MM.1S (cell line): ENCODE measurements at regions not wholly inside any gene's neighbourhood (a gene's known extent, or its start where the extent isn't known, plus 50 kb on each side); places are given as distances from the start of the nearest gene placed in this dataset.

Experiments
- DNase-seq: peaks from one replicate; pipeline ENCODE4 v3.0.0-alpha.2; 2015
- H2AFZ ChIP-seq: fragments of 300-600 bp; sonication (generic); 2 replicates; pipeline ENCODE4 v1.6.0; 2016; ENCODE audit warnings: antibody characterized with exemption, low read length
- H3F3A ChIP-seq: fragments of 300-600 bp; sonication (generic); 2 replicates; pipeline ENCODE4 v1.6.1; 2016; ENCODE audit warnings: mild to moderate bottlenecking, antibody characterized with exemption, low read length, moderate library complexity, mixed read lengths; ENCODE audit not compliant: insufficient read depth
- H3K27ac ChIP-seq: fragments of 300-600 bp; sonication (generic); 2 replicates; pipeline ENCODE4 v1.5.1; 2016; ENCODE audit warnings: mild to moderate bottlenecking, low read length
- H3K27me3 ChIP-seq: fragments of 300-600 bp; sonication (generic); replicated peaks from 2 replicates; pipeline ENCODE4 v1.6.0; 2016; ENCODE audit warnings: low read length; ENCODE audit not compliant: insufficient read depth
- H3K36me3 ChIP-seq: fragments of 300-600 bp; sonication (generic); replicated peaks from 2 replicates; pipeline ENCODE4 v1.6.1; 2016; ENCODE audit warnings: mild to moderate bottlenecking, low read length, mixed read lengths; ENCODE audit not compliant: insufficient read depth
- H3K4me1 ChIP-seq: fragments of 300-600 bp; sonication (generic); 2 replicates; pipeline ENCODE4 v1.6.1; 2016; ENCODE audit warnings: low read length, mixed read lengths
- H3K4me2 ChIP-seq: fragments of 300-600 bp; sonication (generic); 2 replicates; pipeline ENCODE4 v1.6.0; 2016; ENCODE audit warnings: low read depth, low read length
- H3K4me3 ChIP-seq: fragments of 300-600 bp; sonication (generic); 2 replicates; pipeline ENCODE4 v1.5.1; 2016; ENCODE audit warnings: low read length, mixed read lengths
- H3K79me2 ChIP-seq: fragments of 300-600 bp; sonication (generic); 2 replicates; pipeline ENCODE4 v1.6.1; 2016; ENCODE audit warnings: mixed run types, low read length, mixed read lengths
- H3K9ac ChIP-seq: fragments of 300-600 bp; sonication (generic); 2 replicates; pipeline ENCODE4 v1.6.1; 2016; ENCODE audit warnings: low read length, mixed read lengths
- H3K9me2 ChIP-seq: fragments of 300-600 bp; sonication (generic); replicated peaks from 2 replicates; pipeline ENCODE4 v1.6.1; 2016; ENCODE audit warnings: mild to moderate bottlenecking, low read length, mixed read lengths; ENCODE audit not compliant: insufficient read depth
- H3K9me3 ChIP-seq: fragments of 300-600 bp; sonication (generic); replicated peaks from 2 replicates; pipeline ENCODE4 v1.6.1; 2016; ENCODE audit warnings: mild to moderate bottlenecking, low read length, mixed read lengths; ENCODE audit not compliant: insufficient read depth
- H4K20me1 ChIP-seq: fragments of 300-600 bp; sonication (generic); 2 replicates; pipeline ENCODE4 v1.6.1; 2016; ENCODE audit warnings: mild to moderate bottlenecking, low read length, moderate library complexity, mixed read lengths; ENCODE audit not compliant: insufficient read depth
- CTCF ChIP-seq: fragments of 300-600 bp; sonication (generic); IDR thresholded peaks from 2 replicates; pipeline ENCODE4 v1.5.1; 2016; ENCODE audit warnings: antibody characterized with exemption, low read length, mixed read lengths
- EZH2 ChIP-seq: fragments of 300-600 bp; sonication (generic); optimal IDR thresholded peaks from 2 replicates; pipeline ENCODE3; 2017; ENCODE audit warnings: low read depth, mild to moderate bottlenecking, antibody characterized with exemption, low read length, mixed read lengths
- EZH2phosphoT487 ChIP-seq: fragments of 300-600 bp; sonication (generic); IDR thresholded peaks from 2 replicates; pipeline ENCODE4 v1.6.1; 2018; ENCODE audit warnings: antibody characterized with exemption, low read length

GRCh38 chr12:69000540-69001243 lies 67.7 kb upstream of the CPM start:
- Histone ChIP-seq H3K4me3 (no peak overlapping the region), H2AFZ (no peak overlapping the region), H3K9me3 (no peaks in the 10 kb centered on the region), H3F3A (no peaks in the 10 kb centered on the region), H3K4me2 (no peak overlapping the region), H3K9me2 (no peaks in the 10 kb centered on the region), H3K27me3 (no peaks in the 10 kb centered on the region), H3K9ac (no peak overlapping the region), H3K36me3 (no peaks in the 10 kb centered on the region), H3K27ac (no peak overlapping the region), H3K4me1 (no peaks in the 10 kb centered on the region), H4K20me1 (no peaks in the 10 kb centered on the region), H3K79me2 (no peaks in the 10 kb centered on the region)
- no peak for DNase-seq
- no peak for TF ChIP-seq EZH2phosphoT487
- TF ChIP-seq CTCF: no peak
- no peak for TF ChIP-seq EZH2

GRCh38 chr12:69001251-69001650 lies 68.3 kb upstream of the CPM start:
- no peaks in the 10 kb centered on the region for H4K20me1 ChIP-seq
- H3K9me2 ChIP-seq: no peaks in the 10 kb centered on the region
- no peaks in the 10 kb centered on the region for H3K9me3 ChIP-seq
- H2AFZ ChIP-seq: no peak overlapping the region
- TF ChIP-seq EZH2phosphoT487 (no peak), EZH2 (no peak), CTCF (no peak)
- no peak overlapping the region for H3K4me2 ChIP-seq
- H3K4me1 ChIP-seq: no peaks in the 10 kb centered on the region
- H3K79me2 ChIP-seq: no peaks in the 10 kb centered on the region
- H3F3A ChIP-seq: no peaks in the 10 kb centered on the region
- no peak overlapping the region for H3K9ac ChIP-seq
- no peak overlapping the region for H3K27ac ChIP-seq
- no peaks in the 10 kb centered on the region for H3K36me3 ChIP-seq
- no peaks in the 10 kb centered on the region for H3K27me3 ChIP-seq
- no peak overlapping the region for H3K4me3 ChIP-seq
- no peak for DNase-seq

- no peaks in the 10 kb centered on the region for H4K20me1 ChIP-seq
- TF ChIP-seq EZH2 (no peak), EZH2phosphoT487 (no peak), CTCF (no peak)
- no peak overlapping the region for H2AFZ ChIP-seq
- H3K79me2 ChIP-seq: no peaks in the 10 kb centered on the region
- H3K27me3 ChIP-seq: no peaks in the 10 kb centered on the region
- H3K36me3 ChIP-seq: no peaks in the 10 kb centered on the region
- no peaks in the 10 kb centered on the region for H3K9me3 ChIP-seq
- H3K4me2 ChIP-seq: no peak overlapping the region
- no peak overlapping the region for H3K9ac ChIP-seq
- no peaks in the 10 kb centered on the region for H3K9me2 ChIP-seq
- no peak overlapping the region for H3K4me3 ChIP-seq
- no peak overlapping the region for H3K27ac ChIP-seq
- DNase-seq: no peak
- no peaks in the 10 kb centered on the region for H3F3A ChIP-seq
- H3K4me1 ChIP-seq: no peaks in the 10 kb centered on the region
These were observed 70.0 kb upstream of the CPM start for GRCh38 chr12:69002969-69003368.
